Glomerular visceral epithelial cell (primary cell): ENCODE measurements at regions not wholly inside any gene's neighbourhood (a gene's known extent, or its start where the extent isn't known, plus 50 kb on each side); places are given as distances from the start of the nearest gene placed in this dataset.
"Not testable (repeated sequence)": the region's sequence is repeated elsewhere in the genome, so short reads cannot be mapped to it uniquely, and the experiment has no call there.

Experiments
- DNase-seq: peaks from one replicate; pipeline ENCODE4 v3.0.0-alpha.2; 2016; ENCODE audit errors: extremely low spot score

DNA sequence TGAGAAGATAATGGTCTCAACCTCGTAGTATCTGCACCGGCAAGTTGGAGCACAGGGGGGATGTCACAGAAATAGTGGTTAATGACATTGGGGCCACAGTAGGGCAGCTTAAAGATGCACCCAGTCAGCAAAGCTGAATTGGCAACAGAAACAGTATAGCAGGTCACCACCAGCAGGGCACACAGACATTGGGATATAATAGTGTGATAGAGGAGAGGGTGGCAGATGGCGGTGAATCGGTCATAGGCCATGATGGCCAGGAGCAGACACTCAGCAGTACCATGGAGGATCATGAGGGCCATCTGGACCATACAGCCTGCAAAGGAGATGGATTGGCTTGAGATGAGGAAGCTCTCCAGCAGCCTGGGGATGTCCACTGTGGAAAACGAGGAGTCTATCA lies 106.0 kb upstream of the OR9Q1 start:
- no peak for DNase-seq

DNA sequence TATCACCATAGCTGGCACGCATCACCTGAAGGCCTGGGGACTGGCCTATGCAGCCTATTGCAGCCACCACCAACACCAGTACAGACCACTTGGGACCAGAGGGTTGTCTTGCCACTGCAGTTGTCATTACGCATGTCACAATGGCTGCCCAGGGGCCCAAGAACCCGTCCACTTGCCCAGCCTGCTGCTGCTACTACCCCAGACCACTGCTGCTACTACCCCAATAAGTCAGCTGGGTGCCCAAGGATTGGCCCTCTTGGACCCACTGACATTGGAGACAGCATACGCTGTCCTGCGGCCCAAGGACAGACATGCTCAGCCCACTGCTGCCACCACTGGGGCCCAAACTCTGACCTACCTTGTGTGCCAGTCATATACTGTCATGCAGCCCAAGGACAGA lies 102.7 kb upstream of the OR9Q1 start:
- no peak for DNase-seq

DNA sequence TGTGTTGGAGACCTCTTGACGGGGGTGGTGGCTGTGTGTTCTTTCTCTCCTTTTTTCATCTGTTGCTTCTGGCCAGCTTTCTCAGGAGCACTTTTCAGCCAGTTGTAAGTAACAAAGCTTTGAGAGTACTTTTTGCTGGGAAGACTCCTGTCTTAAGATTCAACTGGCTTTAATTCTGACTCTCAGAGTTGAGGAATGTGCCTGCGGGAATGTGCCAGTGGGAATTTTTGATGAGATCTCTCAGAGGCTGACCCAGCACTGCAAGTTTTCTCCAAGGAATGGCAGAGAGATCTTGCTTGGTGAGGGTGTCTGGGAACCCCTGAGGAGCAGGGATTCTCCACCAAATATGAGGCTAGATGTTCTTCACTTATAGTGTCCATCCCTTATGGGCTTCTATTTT lies 91.6 kb upstream of the OR9Q1 start:
- DNase-seq = no peak

DNA sequence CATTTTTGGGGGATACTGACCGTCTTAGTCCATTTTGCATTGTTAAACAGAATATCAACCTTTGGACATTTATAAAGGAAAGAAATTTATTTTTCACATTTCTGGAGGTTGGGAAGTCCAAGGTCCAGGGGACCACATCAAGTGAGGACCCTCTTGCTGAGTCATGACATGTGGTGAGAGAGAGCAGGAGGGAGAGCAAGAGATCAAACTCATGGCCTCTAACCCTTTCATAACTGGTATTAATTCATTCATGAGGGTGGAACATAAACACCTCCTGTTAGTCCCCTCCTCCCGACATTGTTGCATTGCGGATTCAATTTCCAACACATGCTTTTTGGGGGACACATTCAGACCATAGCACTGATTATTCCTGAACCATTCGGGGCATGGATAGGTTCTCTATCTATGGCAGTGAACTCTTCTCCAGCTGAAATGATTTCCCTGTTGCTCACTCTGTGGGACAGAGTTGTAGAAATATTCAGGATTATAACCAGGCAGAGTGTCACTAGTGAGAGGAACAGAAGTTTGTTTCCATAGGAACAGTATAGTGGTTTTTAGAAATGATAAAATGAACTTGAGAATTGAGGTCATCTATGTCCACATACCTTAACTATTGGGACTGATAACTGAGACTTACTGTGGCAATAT lies 88.2 kb upstream of the OR9Q1 start:
- DNase-seq = no peak

DNA sequence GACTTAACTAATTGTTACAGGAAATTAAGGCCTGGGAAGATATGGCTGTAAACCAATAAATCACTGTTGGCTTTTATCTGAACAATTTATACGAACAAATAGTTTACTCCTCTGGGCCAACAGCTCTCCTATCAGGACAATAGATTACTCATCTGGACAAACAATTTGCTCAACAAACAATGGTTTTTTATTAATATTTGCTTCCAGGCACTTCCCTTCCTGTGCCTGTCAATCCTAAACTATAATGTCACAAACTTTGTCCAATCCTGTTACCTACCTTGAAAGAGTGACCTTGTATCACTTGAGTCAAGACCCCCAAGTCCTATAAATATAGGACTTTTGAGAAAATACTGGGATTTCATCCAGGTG lies 87.6 kb upstream of the OR9Q1 start:
- DNase-seq = no peak

DNA sequence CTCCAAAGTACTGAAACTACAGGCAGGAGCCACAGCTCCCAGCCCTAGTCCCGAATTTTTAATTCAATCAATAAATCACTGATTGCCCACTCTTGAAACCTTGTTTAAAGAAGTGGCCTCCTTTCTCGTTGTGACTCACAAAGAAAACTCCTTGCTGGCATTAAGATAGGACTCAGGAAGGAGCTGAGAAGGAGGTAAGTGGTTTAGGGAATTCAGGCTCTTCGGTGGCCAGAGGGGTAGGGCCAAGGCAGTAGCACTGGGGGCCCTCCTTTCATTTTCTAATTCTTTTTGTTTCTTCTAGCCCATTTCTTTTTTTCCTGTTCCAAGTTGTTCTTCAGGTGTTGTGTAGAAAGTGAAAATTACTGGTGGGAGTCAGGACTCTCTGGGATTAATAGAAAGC lies 86.2 kb upstream of the OR9Q1 start:
- no peak for DNase-seq

DNA sequence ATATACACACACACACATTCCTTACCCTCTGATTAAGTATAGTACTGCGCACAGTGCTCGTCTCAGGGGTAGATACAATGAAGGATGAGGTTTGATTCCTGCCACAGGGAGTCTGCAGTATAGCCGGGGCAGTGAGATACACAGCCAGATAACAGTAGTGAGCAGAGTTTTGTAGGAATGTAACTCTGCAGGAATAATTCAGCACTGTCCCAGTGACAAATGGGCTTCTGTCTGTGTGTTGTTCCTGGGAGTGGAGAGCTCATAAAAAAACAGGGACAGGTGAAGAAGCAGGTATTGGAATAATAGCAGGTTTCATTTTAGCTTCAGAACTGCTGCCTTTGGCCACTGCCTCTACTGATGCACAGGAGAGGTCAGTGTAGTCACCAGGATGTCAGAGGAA lies 85.3 kb upstream of the OR9Q1 start:
- no peak for DNase-seq

DNA sequence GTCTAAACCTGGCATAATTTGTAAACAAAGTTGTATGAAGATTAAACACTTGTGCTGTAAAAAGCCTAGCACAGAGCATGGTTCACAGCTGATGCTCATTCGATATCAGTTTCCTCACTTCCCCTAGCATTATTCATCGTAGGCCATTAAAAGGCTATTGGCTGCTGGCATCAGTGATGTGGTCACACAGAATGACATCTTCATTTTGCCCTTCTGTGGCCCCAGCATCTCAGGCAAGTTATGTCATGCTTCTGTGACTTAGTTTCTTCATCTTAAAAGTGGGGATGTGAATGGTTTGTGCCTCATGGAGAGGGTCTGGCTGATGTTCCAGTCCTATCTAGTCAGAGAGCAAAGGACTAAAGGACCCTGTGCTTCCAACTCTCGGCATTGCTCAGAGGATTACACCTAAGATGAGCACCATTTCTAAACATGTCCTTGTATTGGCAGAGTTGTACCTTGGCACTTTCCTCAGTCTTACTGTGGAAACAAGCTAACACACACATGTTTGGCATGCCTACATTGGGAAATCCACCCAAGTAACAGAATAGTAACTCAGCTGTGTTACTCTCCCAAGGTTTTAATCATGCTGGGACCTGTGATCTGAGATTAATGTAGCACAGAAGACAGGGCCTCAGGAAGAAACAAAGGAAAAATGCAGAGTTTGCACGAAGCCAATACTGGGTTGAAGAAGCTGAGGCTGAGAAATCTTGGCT lies 83.5 kb upstream of the OR9Q1 start:
- DNase-seq = no peak

DNA sequence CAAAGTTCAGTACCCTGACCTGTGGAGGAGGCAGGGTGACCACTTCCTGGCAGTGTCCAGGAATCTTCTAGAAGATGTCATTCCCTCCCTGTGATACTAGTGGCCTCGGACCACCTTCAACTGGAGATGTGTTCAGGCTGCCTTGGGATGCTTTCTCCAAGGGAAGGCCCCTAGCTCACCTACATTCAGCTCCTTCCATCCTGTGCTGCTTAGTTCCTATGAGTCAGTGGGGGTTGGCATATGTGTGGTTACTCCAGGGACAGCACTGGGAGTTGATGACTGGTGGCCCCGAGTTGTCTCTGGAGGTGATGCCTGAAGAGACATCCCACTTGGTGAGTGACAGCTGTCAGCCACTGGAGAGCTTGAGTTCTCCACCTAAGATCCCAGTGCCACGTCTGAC lies 81.8 kb upstream of the OR9Q1 start:
- no peak for DNase-seq

DNA sequence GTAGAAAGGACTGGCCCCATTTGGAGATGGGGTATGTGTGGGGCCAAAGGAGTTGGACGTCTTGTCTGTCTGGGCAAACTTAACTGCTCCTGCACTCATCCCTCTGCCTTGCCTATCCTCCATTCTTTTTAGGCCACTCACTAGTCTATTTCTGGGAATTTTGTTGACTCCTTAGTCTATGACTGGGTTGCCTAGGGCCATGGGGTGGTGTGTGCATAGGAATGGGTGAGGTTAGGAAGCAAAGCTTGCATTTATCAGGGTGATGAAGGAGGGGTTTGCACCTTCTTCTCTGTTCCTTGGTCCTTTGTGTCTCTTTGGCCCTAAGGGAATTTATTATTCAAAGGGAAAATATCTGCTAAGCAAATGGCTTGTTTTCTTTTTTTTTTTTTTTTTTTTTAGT lies 80.9 kb upstream of the OR9Q1 start:
- no peak for DNase-seq

DNA sequence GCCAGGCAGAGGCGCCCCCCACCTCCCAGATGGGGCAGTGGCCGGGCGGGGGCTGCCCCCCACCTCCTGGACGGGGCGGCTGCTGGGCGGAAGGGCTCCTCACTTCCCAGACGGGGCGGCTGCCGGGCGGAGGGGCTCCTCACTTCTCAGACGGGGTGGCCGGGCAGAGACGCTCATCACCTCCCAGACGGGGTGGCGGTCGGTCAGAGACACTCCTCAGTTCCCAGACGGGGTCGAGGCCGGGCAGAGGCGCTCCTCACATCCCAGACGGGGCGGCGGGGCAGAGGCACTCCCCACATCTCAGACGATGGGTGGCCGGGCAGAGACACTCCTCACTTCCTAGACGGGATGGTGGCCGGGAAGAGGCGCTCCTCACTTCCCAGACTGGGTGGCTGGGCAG lies 79.9 kb upstream of the OR9Q1 start:
- not testable (repeated sequence) for DNase-seq

DNA sequence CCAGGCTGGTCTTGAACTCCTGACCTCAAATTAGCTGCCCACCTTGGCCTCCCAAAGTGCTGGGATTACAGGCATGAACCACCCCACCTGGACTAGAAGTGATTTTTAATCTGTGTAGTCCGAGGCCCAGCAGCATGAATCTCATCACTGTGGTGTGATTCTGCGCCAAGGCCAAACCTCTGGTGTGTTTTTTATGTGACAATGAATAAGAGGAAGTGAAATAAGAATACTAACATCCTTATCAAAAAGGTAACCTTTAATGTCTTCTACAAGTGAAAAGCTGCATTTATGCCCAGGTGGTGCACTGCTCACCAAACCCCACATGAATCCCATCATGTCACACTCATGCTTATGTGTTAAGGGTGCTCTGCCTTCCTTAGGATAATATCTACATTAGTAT lies 77.1 kb upstream of the OR9Q1 start:
- DNase-seq = no peak

DNA sequence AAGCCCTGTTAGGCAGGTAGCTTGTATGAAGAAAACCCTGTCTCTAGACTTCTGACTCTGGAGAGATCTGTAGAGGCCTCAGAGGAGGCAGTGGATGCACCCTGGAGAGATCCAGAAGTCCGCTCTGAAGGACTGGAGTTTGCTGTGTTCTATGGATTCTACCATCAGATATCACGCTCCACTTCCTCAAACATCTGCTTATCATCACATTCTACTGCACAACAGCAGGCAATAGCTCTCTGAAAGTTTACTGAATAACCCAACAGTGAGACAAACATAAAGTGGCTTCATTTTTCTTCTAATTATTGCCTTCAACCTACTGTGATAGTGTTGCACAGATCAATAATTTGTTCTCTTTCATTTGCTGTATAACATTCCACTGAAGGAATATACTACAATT lies 59.0 kb upstream of the OR9Q1 start:
- DNase-seq = no peak

DNA sequence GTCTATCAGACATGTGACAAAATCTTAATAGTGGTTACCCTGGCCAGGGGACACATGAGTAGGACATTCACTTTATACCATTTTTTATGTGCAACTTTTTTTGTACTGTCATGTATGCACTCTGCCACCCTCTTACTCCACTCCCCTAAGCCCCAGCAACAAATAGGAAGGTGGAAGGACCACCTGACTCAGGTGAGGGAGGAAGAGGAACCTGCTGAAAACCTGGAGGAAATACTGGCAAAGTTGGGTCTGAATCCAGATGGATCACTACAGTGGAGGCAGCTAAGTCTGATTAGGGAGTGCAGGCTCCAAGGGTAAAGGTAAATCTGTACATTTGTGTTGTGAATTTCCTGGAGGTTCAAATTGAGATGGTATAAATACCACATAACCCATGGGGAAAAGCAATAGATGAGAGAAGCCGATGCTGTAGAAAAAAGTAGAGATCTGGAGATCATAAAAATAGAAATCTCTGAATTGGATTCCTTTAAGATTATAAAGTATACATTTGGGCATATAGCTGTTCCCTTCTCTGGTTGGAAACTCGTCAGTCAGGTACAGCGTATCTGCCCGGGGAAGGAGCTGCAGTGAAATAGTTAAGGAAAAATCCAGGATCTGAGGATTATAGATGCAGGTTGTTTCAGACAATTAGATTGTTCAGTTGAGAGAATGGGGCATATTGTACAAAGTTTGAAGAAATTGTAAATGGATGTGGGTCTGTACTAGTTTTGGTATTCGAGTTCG lies 52.2 kb upstream of the OR9Q1 start:
- no peak for DNase-seq

DNA sequence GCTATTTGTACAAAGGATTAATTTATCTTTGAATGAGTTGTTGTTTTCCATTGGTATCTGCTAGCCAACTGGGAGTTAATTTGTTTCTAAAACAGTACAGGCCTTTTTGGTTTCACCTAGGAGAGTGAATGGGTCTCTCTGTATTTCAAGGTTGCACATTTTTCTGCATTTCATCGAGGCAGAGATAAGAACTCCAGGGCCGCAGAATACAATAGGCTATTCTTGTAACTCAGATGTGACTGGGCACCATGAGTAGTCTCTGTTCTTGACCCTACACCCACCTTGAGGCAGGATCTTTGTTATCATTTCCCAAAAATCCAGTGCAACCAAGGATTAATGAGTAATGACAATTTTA lies 51.7 kb upstream of the OR9Q1 start:
- DNase-seq = no peak
